Epithelial cell of esophagus (primary cell): ENCODE measurements at regions not wholly inside any gene's neighbourhood (a gene's known extent, or its start where the extent isn't known, plus 50 kb on each side); places are given as distances from the start of the nearest gene placed in this dataset.

Experiments
- DNase-seq: peaks from one replicate; pipeline ENCODE4 v3.0.0; 2010; ENCODE audit warnings: low read depth
- H3K4me3 ChIP-seq: 2 replicates; pipeline ENCODE4 v1.5.1; 2011; ENCODE audit warnings: mild to moderate bottlenecking, low read length, control low read depth
- CTCF ChIP-seq: IDR thresholded peaks from 2 replicates; pipeline ENCODE4 v1.5.1; 2011; ENCODE audit warnings: low read depth, mild to moderate bottlenecking, low read length, control low read depth, inconsistent platforms; ENCODE audit not compliant: insufficient read depth; ENCODE audit errors: missing control alignments

- no peak overlapping the region for H3K4me3 ChIP-seq
- TF ChIP-seq CTCF: no peak
- DNase-seq: no peak
These were observed 66.6 kb downstream of the NEURL3 start for GRCh38 chr2:96438589-96438988.

GRCh38 chr2:96437512-96437911, 67.6 kb downstream of the NEURL3 start:
- DNase-seq: no peak
- TF ChIP-seq CTCF: no peak
- no peak overlapping the region for H3K4me3 ChIP-seq

- DNase-seq: no peak
- TF ChIP-seq CTCF: no peak
These were observed 68.2 kb downstream of the NEURL3 start for GRCh38 chr2:96436961-96437360.

GRCh38 chr2:96436416-96436815, 68.7 kb downstream of the NEURL3 start:
- no peak overlapping the region for H3K4me3 ChIP-seq
- no peak for TF ChIP-seq CTCF
- DNase-seq: no peak

More at GRCh38 chr2:96436961-96437360, 68.2 kb downstream of the NEURL3 start:
- no peak overlapping the region for H3K4me3 ChIP-seq

- no peak for TF ChIP-seq CTCF
- no peak for DNase-seq
- no peak overlapping the region for H3K4me3 ChIP-seq
These were observed 73.8 kb downstream of the NEURL3 start for GRCh38 chr2:96431319-96431718.

- no peak for DNase-seq
- no peak for TF ChIP-seq CTCF
- H3K4me3 ChIP-seq: no peak overlapping the region
These were observed 74.7 kb downstream of the NEURL3 start for GRCh38 chr2:96430394-96430988.

- no peak overlapping the region for H3K4me3 ChIP-seq
- DNase-seq: peak; percentile 99
- no peak for TF ChIP-seq CTCF
These were observed 77.2 kb downstream of the NEURL3 start for GRCh38 chr2:96427917-96428316.
